SK-N-DZ (cell line): ENCODE measurements at regions not wholly inside any gene's neighbourhood (a gene's known extent, or its start where the extent isn't known, plus 50 kb on each side); places are given as distances from the start of the nearest gene placed in this dataset.
A peak's percentile ranks its signal among the peaks of the same experiment; 100 is the strongest.
"Not testable (repeated sequence)": the region's sequence is repeated elsewhere in the genome, so short reads cannot be mapped to it uniquely, and the experiment has no call there.

Source experiments
- DNase-seq: peaks from one replicate; pipeline ENCODE4 v3.0.0-alpha.2; 2015; ENCODE audit warnings: low spot score

DNA sequence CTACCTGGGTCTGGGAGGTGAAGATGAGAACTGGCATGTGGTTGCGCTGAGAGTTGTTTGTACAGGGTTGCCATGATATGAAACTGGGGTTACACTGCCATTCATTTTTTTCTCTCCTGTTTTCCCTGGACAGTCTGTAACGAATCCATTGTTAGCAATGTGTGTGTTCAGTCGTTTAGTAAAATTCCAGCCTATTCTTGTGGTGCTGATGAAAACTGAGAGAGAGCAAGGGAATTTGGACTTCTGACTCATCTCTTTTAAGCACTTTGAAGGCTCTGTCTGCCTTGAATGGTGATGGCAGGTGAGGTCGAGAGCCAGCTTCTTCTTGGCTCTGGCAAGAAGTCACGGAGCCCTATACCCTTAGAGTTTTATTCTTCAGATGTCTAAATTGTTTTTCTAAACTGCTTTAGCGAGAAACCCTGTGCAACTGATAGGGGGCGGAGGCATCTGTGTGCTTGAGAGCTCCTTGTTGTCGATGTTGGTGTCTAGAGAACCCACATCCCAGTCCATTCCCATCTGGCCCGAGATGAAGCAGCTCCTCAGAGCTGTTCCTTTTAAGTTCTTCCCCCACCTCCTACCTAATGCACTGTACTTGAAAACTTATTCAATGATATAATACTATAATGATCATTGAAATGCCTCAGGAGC is 204.4 kb downstream of the TMX1 start:
- no peak for DNase-seq

DNA sequence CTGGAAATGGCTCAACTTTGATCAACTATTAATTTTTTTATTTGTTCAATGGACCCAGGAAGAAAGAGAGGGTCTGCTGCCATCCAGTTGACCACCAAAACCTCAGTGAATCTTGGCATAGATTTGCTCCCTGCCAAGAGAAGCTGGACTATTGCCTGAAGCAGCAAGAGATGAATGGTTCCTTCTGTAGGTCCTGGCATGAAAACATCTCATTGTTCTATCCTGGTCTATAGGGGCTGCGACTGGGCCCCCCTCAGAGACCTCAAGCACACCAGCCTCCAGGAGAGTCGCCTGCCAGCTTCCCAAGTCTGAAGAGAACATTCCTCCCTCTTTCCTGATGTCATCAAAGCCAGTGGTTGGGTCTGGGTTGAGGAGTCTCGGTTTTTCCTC is 204.9 kb downstream of the TMX1 start:
- no peak for DNase-seq

DNA sequence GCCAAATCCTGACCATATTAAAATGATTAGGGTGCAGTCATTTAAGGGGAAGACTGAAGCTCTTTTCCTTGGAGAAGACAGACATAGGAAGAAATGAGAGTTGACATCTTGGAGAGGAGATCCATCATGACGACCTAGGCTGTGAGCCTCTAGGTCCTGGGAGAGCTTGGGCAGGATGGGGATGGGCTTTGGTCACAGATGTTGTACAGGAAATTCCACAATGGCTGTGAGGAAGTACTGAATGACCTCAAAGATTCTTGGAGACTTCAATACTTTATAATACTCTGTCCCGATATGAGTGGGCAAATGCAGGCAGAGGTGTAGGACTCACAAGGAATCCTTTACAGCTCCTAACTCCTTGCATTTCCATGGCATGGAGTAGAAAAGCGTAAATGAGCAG is 204.9 kb upstream of the FRMD6 start:
- no peak for DNase-seq

GRCh38 chr14:51447411-51447810 is 204.3 kb upstream of the FRMD6 start:
- DNase-seq = no peak

DNA sequence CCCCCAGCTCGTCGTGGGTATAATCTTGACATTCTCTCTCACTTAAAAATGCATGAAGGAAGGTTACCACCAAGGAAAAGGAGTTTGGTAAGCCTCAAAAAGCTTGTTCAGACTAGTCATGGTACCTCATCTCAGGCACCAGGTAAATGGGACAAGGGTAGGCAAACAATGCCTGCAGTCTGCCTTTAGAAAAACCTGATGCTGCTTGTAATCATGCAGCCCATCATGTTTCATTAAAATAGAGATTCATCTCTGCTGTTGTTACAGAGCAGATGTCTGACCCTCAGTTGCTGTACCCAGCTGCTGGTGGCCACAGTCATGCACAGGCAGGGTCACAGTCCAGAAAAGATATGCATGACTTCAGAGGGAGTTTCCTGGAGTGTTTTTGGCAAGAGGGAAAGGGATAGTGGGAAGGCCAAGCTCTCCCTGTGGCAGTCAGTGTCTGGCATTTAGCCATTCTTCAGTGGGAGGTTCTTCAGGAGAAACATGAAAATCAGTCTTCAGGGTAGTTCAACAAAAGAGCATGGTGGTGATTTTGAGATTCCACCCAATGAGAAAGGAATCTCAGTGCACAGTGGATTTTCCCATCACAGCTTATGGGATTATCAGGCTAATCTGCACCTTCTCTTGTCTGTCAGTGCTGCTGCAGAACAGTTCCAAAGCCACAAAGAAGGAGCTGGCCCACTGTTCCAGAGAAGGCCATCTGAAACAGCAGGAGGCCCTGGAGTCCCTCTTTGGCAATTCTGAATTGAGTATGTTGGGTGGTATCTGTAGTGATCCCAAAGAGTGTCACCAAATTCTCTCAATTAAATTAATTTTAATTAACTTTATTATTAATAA is 202.7 kb upstream of the FRMD6 start:
- peak; percentile 74 for DNase-seq

- DNase-seq = no peak
These were observed 202.0 kb upstream of the FRMD6 start for GRCh38 chr14:51449681-51450080.

DNA sequence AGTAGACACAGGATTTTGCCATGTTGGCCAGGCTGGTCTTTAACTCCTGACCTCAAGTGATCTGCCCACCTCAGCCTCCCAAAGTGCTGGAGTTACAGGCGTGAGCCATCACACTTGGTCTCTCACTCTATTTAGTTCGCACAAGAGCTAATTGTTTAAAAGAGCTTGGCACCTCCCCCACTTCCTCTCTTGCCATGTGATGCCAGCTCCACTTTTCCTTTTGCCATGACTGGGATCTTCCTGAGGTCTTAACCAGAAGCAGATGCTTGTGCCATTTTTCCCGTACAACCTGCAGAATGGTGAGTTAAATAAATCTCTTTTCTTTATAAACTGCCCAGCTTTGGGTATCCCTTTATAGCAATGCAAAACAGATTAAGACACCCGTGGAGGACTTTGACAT is 200.1 kb upstream of the FRMD6 start:
- DNase-seq = no peak

DNA sequence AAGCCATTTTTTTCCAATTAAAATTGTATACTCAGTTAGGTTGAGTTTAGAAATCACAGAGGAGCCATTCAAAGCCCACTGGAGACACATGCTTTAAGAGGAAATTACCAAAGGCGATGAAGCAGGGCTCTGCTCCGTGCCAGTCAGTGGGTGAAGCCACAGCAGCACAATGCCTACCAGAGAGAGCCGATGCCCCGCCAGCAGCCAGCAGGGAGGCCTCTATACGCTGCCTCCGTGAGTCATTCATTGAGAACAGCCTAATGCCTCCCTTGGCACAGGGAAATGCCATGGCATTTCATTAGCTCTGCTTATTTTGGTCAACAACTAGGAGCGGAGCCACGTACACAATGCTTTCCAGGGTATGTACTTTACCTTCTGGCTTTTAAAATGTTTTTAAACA is 197.8 kb upstream of the FRMD6 start:
- DNase-seq = no peak

- no peak for DNase-seq
These were observed 197.4 kb upstream of the FRMD6 start for GRCh38 chr14:51454351-51454750.

DNA sequence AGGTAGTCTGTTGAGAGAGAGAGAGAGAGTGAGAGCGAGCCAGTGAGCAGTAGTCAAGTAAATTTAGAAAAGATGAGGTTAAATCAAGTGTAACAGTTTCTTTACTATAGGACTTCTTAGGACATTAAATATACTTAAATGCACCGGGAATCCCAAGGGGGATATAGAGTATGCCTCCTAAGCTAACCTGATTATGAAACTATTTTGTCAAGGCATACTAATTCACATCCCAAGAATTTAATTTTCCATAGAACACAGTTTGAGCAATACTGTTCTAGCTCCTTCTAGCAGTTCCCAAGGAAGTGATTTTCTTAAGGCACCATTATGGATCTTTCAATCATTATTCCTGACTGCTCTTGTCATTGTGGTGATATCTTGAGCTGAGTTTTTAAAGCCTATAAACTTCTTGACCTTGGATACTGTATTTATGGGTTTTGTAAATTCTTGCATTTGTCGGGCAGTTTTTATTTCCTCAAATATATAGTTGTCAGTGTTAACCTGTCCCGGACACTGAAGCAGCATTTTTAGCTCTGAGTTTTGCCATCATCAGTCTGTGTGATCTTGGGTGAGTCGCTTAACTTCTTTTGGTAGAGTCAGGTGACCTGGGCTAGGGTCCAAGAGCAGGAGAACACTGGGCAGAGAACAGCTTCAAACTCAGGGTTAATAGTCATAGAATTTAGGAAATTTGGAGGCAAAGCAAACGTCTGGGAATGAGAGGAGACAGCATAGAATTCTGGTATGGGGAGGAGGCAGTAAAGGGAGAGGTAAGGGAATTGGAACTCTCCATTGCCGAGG is 196.5 kb upstream of the FRMD6 start:
- no peak for DNase-seq

GRCh38 chr14:51457843-51458562 is 193.7 kb upstream of the FRMD6 start:
- no peak for DNase-seq

DNA sequence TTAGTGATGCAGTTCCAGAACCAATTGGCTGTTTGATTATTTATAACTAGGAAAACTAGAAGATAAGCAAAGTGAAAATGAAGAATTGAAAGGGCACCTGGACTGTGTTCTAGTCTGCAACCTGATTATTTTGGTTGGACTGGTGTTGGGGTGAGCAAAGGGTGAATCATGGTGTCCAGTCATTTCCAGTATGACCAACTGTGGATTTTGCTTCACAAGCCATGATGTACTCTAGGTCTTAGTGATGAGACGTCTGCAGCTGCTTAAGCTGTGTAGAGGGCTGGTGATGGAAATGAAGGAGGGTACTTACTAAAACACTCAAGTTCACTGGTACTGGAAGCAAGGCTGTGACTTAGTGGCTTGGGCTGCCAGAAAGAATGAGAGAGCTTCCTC is 193.2 kb upstream of the FRMD6 start:
- DNase-seq = no peak

GRCh38 chr14:51460011-51460410 is 191.7 kb upstream of the FRMD6 start:
- DNase-seq = no peak

GRCh38 chr14:51462182-51462581 is 189.5 kb upstream of the FRMD6 start:
- DNase-seq = no peak

- DNase-seq = no peak
These were observed 189.0 kb upstream of the FRMD6 start for GRCh38 chr14:51462706-51463105.

GRCh38 chr14:51463461-51463860 is 188.2 kb upstream of the FRMD6 start:
- no peak for DNase-seq

DNA sequence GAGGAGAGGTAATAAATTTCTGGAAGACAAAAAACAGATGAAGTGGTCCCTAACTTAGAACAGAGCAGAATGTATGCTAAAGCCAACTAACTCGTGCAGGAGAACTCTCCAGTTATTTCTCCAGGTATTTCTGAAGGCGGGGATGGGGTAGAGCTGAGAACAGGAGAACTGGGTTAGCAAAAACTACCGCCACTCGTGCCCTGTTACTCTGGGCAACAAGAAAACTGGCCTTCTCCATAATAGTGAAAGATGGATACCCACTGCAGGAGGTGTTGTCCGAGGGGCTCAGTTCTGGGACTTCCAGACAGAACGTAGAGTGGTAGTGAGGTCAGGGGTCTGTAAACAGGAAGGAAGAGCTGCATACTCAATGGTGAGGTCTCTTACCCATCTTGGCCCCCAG is 187.3 kb upstream of the FRMD6 start:
- no peak for DNase-seq

DNA sequence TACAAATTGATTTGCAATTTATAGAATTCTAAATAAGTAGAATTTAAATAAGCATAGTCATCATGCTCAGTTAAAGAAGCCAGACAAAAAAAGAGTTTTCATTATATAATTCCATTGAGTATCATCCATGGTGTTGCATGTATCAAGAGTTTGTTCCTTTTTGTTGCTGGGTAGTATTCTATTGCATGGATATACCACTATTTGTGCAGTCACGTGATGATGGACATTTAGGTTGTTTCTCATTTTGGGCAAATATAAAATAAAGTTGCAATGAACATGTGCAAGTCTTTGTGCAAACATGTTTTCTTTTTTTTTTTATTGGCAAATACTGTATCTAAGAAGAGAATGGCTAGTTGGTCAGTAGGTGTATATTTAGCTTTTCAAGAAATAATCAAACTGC is 186.2 kb upstream of the FRMD6 start:
- DNase-seq = no peak

DNA sequence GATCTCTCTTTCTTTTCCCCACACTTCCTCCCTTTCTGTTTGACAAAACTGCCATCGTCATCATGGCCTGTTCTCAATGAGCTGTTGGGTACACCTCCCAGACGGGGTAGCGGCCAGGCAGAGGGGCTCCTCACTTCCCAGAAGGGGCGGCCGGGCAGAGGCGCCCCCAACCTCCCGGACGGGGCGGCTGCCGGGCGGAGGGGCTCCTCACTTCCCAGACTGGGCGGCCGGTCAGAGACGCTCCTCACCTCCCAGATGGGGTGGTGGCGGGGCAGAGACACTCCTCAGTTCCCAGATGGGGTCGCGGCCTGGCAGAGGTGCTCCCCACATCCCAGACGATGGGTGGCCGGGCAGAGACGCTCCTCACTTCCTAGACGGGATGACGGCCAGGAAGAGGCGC is 184.3 kb upstream of the FRMD6 start:
- DNase-seq = not testable (repeated sequence)

GRCh38 chr14:51468523-51468922 is 183.2 kb upstream of the FRMD6 start:
- DNase-seq = no peak

GRCh38 chr14:51472881-51473280 is 178.8 kb upstream of the FRMD6 start:
- DNase-seq = no peak

DNA sequence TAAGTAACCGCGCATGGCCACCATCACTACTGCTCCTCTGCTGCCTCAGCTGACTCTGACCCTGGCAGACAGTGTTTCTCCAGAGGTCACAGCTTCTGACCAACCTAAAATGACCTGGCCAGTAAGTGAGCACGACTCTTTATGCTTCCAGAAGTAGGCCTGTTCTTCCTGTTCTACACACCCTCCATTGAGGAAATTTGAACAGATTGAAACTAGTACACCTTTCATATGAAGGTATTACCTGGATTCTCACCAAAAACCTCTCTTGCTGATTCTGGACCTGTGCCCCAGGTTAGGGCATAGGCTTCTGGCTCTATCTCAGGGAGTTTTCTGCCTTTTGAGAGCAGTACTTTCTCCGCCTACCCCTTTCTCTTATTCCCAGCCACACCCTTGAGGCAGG is 178.4 kb upstream of the FRMD6 start:
- no peak for DNase-seq
